ENCODE measurements at regions not wholly inside any gene's neighbourhood (a gene's known extent, or its start where the extent isn't known, plus 50 kb on each side); places are given as distances from the start of the nearest gene placed in this dataset.

GRCh38 chr15:69663982-69664381 lies 211.4 kb downstream of the RPLP1 start:
- no peak for TF ChIP-seq POLR2A (IDR thresholded peaks at IDR 0.05)
- TF ChIP-seq, protein P1, sequence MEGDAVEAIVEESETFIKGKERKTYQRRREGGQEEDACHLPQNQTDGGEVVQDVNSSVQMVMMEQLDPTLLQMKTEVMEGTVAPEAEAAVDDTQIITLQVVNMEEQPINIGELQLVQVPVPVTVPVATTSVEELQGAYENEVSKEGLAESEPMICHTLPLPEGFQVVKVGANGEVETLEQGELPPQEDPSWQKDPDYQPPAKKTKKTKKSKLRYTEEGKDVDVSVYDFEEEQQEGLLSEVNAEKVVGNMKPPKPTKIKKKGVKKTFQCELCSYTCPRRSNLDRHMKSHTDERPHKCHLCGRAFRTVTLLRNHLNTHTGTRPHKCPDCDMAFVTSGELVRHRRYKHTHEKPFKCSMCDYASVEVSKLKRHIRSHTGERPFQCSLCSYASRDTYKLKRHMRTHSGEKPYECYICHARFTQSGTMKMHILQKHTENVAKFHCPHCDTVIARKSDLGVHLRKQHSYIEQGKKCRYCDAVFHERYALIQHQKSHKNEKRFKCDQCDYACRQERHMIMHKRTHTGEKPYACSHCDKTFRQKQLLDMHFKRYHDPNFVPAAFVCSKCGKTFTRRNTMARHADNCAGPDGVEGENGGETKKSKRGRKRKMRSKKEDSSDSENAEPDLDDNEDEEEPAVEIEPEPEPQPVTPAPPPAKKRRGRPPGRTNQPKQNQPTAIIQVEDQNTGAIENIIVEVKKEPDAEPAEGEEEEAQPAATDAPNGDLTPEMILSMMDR (IDR thresholded peaks at IDR 0.05): no peak
